ENCODE measurements at regions not wholly inside any gene's neighbourhood (a gene's known extent, or its start where the extent isn't known, plus 50 kb on each side); places are given as distances from the start of the nearest gene placed in this dataset.

- FAIRE-seq = no peak
These were observed 493.1 kb upstream of the AKR1E2 start for GRCh38 chr10:4332764-4333458.

GRCh38 chr10:4331150-4331549 lies 494.9 kb upstream of the AKR1E2 start:
- no peak for FAIRE-seq

- no peak for FAIRE-seq
These were observed 495.4 kb upstream of the AKR1E2 start for GRCh38 chr10:4330636-4331035.

GRCh38 chr10:4329225-4329624 lies 496.8 kb upstream of the AKR1E2 start:
- no peak for FAIRE-seq

- FAIRE-seq = no peak
These were observed 499.4 kb upstream of the AKR1E2 start for GRCh38 chr10:4326647-4327046.

- FAIRE-seq = no peak
These were observed 506.1 kb upstream of the AKR1E2 start for GRCh38 chr10:4319870-4320367.

- no peak for FAIRE-seq
These were observed 509.7 kb upstream of the AKR1E2 start for GRCh38 chr10:4316161-4316810.

- no peak for FAIRE-seq
These were observed 510.5 kb upstream of the AKR1E2 start for GRCh38 chr10:4315551-4315950.

- no peak for FAIRE-seq
These were observed 513.0 kb upstream of the AKR1E2 start for GRCh38 chr10:4313051-4313450.

- no peak for FAIRE-seq
These were observed 513.8 kb upstream of the AKR1E2 start for GRCh38 chr10:4312051-4312835.

- no peak for FAIRE-seq
These were observed 515.8 kb upstream of the AKR1E2 start for GRCh38 chr10:4310172-4310571.

GRCh38 chr10:4307910-4308309 lies 518.1 kb upstream of the AKR1E2 start:
- no peak for FAIRE-seq

- FAIRE-seq = no peak
These were observed 519.1 kb upstream of the AKR1E2 start for GRCh38 chr10:4306871-4307270.

- FAIRE-seq = no peak
These were observed 518.0 kb upstream of the KLF6 start for GRCh38 chr10:4303045-4303444.

GRCh38 chr10:4301291-4302045 lies 516.5 kb upstream of the KLF6 start:
- no peak for FAIRE-seq

- no peak for FAIRE-seq
These were observed 511.2 kb upstream of the KLF6 start for GRCh38 chr10:4296161-4296560.

GRCh38 chr10:4294996-4295792 lies 510.2 kb upstream of the KLF6 start:
- FAIRE-seq = no peak

- FAIRE-seq = no peak
These were observed 509.3 kb upstream of the KLF6 start for GRCh38 chr10:4294271-4294670.

GRCh38 chr10:4291990-4292389 lies 507.0 kb upstream of the KLF6 start:
- no peak for FAIRE-seq

- FAIRE-seq = no peak
These were observed 500.1 kb upstream of the KLF6 start for GRCh38 chr10:4285121-4285520.

- FAIRE-seq = no peak
These were observed 499.0 kb upstream of the KLF6 start for GRCh38 chr10:4283846-4284610.

All from G401.6 (cell line).